HG03575 (cell line): ENCODE measurements at regions not wholly inside any gene's neighbourhood (a gene's known extent, or its start where the extent isn't known, plus 50 kb on each side); places are given as distances from the start of the nearest gene placed in this dataset.
"Not testable (repeated sequence)": the region's sequence is repeated elsewhere in the genome, so short reads cannot be mapped to it uniquely, and the experiment has no call there.

Experiments
- ATAC-seq: cut with Tn5 transposase; IDR thresholded peaks from one replicate; pipeline ENCODE4 v1.9.1; 2021; ENCODE audit not compliant: unreplicated experiment, insufficient number of reproducible peaks, low FRiP score; ENCODE audit errors: extremely low read depth

DNA sequence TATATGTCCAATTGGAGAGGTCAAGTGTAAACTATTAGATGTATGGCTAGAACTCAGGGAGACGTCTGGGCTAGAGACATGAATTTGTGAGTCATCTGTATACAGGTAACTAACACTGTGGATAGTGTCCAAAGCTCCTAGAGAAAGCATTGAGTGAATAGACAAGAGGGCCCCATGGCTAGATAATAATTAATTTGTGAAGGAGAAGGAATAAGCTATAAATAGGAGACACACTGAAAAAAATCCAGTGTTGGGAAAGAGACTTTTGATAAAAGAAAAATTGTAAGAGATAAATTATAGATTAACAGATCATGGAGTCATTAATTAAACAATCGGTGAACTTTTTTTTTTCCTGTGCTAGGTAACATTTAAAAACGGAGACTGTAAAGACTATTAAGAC, 326.6 kb upstream of the PRICKLE1 start:
- ATAC-seq = no peak

GRCh38 chr12:42915426-42915825, 325.9 kb upstream of the PRICKLE1 start:
- ATAC-seq = no peak

DNA sequence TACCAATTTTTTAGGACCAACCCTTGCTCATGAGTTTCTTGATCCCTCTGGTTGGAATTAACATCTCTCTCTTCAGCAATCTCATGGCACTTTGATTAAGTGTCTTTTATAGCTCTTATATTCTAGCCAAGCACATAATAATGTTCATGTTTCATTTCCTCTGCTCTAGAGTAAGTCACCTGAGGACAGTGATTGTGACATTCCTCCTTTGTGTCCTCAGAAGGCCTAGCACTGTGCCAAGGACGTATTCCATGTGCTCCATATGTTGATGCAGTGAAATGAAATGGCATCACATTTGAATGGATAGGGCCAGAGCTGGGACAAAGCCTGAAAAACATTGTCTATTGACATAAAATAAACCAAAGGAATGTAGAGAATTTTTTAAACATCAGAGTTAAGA, 322.8 kb upstream of the PRICKLE1 start:
- no peak for ATAC-seq

- ATAC-seq = no peak
Measured at GRCh38 chr12:42910656-42911055, 321.1 kb upstream of the PRICKLE1 start.

GRCh38 chr12:42908712-42909111, 319.2 kb upstream of the PRICKLE1 start:
- no peak for ATAC-seq

- ATAC-seq = not testable (repeated sequence)
Measured at GRCh38 chr12:42906801-42907200, 317.3 kb upstream of the PRICKLE1 start.

DNA sequence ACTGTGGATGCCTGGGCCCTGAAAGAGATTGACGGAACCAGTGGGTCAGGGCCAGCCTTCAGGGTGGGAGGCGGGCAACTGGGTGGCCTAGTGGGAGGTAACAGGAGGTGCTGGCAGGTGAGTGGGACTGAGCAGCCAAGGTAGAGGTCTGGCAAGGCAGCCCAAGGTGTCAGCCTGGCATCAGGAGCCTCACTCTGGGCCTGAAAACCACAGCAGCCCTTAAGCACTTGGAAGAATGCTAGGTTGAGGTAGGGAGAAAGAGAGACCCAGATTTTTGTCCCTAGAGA, 315.8 kb upstream of the PRICKLE1 start:
- ATAC-seq = no peak

DNA sequence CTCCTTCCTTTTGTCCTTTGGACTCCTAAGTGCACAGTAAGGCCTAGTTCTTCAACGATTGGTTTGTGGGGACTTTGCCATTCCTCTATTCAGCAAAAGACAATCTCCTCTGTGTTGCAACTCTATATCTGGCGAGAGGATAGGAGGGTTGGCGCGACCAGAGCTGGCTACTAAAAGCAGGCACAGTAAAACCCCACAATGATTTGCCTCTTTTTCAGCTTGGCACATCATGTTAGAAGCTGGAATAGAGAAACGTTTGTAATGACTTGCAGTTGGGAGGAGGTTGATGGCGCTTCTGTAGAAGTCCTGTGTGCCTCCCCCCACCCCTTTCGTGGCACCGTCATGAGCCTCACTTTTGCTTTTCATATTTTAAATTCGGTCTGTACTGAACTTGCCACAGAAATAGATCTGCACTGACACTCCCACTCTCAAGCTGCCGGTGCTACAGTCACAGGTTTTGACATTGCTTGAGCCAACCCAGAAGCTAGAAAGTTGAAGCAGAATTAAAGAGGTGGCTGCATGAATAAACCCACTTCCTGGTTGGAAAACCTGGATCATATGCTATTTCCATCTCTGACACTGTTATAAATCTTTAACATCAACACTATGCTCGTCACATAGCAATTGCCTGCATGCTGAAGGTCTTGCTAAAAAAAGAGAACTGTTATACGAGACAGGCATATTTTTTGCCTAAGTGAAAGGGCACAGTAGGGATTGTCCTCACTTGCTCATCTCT, 315.3 kb upstream of the PRICKLE1 start:
- no peak for ATAC-seq

GRCh38 chr12:42903736-42904135, 314.2 kb upstream of the PRICKLE1 start:
- ATAC-seq = no peak

DNA sequence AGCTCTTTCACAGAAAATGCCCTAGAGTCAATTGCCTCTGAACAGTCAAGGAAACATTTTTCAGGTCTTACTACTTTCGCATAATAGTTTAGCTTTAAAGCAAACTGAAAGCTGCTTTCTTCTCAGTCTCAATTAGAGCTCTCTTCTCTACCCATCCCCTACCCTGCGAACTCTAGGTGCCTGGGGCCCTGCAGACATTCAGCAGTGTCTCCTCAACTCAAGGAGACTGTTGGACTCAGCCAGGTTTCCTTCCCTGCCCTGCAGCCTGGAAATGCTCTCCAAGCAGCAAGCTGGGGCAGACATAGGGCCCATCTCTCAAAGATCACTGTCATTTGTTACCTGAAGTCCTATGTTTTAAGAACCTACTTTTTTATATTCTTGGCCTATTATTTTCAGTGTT, 312.5 kb upstream of the PRICKLE1 start:
- ATAC-seq = no peak

- ATAC-seq = no peak
Measured at GRCh38 chr12:42893803-42894202, 304.3 kb upstream of the PRICKLE1 start.

- ATAC-seq = no peak
Measured at GRCh38 chr12:42892702-42893551, 303.4 kb upstream of the PRICKLE1 start.

GRCh38 chr12:42887657-42888056, 298.1 kb upstream of the PRICKLE1 start:
- ATAC-seq = no peak

DNA sequence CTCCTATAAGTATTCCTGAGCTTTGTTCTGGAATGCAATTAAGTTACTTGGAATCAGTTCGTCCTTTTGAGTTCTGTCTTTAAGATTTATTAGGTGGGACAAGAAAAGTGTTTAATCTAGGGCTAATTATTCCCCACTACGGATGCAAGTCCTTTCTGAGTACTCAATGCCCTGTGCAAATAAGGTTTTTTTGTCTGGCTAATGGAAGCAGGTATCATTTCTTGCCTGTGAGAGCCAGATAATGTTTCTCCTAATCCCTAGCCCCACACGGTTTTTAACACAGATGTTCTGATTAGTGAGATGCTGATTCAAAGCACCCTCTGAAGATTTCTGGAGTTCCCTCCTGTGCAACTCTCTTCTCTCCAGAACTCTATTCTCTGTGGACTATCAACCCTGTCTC, 296.6 kb upstream of the PRICKLE1 start:
- ATAC-seq = no peak

DNA sequence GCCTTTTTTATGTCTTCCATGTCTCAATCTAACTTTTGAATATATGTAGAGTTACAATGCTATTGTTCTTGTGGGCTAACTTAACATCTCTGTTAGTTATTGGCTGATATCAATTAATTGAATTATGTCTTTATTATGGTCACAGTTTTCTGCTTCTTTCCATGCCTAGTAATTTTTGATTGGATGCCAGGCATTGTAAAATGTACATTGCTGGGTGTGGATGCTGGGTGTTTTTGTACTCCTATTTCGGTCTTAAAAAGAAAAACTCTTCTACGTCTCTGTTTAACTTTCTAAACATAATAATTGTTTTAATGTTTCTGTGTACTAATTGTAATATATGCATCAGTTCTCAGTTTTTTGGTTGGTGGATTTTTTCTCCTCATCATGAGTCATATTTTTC, 296.1 kb upstream of the PRICKLE1 start:
- ATAC-seq = no peak

- no peak for ATAC-seq
Measured at GRCh38 chr12:42884116-42884515, 294.6 kb upstream of the PRICKLE1 start.

- ATAC-seq = no peak
Measured at GRCh38 chr12:42873401-42873800, 283.9 kb upstream of the PRICKLE1 start.

DNA sequence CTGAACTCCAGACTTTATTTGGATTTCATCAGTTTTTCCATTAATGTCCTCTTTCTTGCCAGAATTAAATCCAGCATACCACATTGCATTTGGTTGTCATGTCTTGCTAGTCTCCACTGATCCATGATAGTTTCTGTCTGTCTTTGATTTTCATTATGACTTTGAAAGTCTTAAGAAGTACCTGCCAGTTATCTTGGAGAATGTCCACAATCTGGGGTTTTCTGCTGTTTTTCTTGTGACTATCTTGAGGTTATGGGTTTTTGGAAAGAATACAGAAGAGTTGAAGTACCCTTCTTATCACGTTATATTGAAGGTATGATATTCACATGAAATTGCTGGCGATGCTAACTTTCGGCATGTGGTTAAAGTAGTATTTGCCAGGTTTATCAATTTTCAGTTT, 282.3 kb upstream of the PRICKLE1 start:
- ATAC-seq = no peak

- no peak for ATAC-seq
Measured at GRCh38 chr12:42868291-42868690, 278.7 kb upstream of the PRICKLE1 start.

GRCh38 chr12:42865282-42865681, 275.7 kb upstream of the PRICKLE1 start:
- no peak for ATAC-seq

GRCh38 chr12:42862055-42862454, 272.5 kb upstream of the PRICKLE1 start:
- no peak for ATAC-seq
